UCSD-AML1 (cell line): ENCODE measurements at regions not wholly inside any gene's neighbourhood (a gene's known extent, or its start where the extent isn't known, plus 50 kb on each side); places are given as distances from the start of the nearest gene placed in this dataset.
A peak's percentile ranks its signal among the peaks of the same experiment; 100 is the strongest.
"Not testable (repeated sequence)": the region's sequence is repeated elsewhere in the genome, so short reads cannot be mapped to it uniquely, and the experiment has no call there.

Source experiments
- DNase-seq: peaks from one replicate; lab custom pipeline; 2025; ENCODE audit not compliant: unreplicated experiment; lab: John Stamatoyannopoulos, UW

- no peak for DNase-seq
Measured at GRCh38 chr20:19024296-19025035, 188.0 kb upstream of the SLC24A3 start.

- no peak for DNase-seq
Measured at GRCh38 chr20:19025430-19026120, 186.9 kb upstream of the SLC24A3 start.

GRCh38 chr20:19026121-19026878 lies 186.1 kb upstream of the SLC24A3 start:
- DNase-seq = no peak

GRCh38 chr20:19026901-19027644 lies 185.4 kb upstream of the SLC24A3 start:
- DNase-seq = no peak

- no peak for DNase-seq
Measured at GRCh38 chr20:19027971-19028370, 184.5 kb upstream of the SLC24A3 start.

- DNase-seq = no peak
Measured at GRCh38 chr20:19041787-19042186, 170.7 kb upstream of the SLC24A3 start.

GRCh38 chr20:19045371-19045770 lies 167.1 kb upstream of the SLC24A3 start:
- DNase-seq = no peak

- peak; percentile 36 for DNase-seq
Measured at GRCh38 chr20:19047040-19047950, 165.1 kb upstream of the SLC24A3 start.

GRCh38 chr20:19047951-19048296 lies 164.5 kb upstream of the SLC24A3 start:
- no peak for DNase-seq

GRCh38 chr20:19048995-19049501 lies 163.4 kb upstream of the SLC24A3 start:
- no peak for DNase-seq

- DNase-seq = no peak
Measured at GRCh38 chr20:19049514-19049913, 162.9 kb upstream of the SLC24A3 start.

- DNase-seq = no peak
Measured at GRCh38 chr20:19056909-19057308, 155.5 kb upstream of the SLC24A3 start.

GRCh38 chr20:19064788-19065187 lies 147.7 kb upstream of the SLC24A3 start:
- DNase-seq = not testable (repeated sequence)

- no peak for DNase-seq
Measured at GRCh38 chr20:19067986-19068385, 144.5 kb upstream of the SLC24A3 start.

- no peak for DNase-seq
Measured at GRCh38 chr20:19070026-19070425, 142.4 kb upstream of the SLC24A3 start.

GRCh38 chr20:19070681-19071445 lies 141.6 kb upstream of the SLC24A3 start:
- DNase-seq = no peak

- DNase-seq = no peak
Measured at GRCh38 chr20:19071446-19071725, 141.1 kb upstream of the SLC24A3 start.

- no peak for DNase-seq
Measured at GRCh38 chr20:19071902-19072498, 140.4 kb upstream of the SLC24A3 start.

- no peak for DNase-seq
Measured at GRCh38 chr20:19072988-19073387, 139.5 kb upstream of the SLC24A3 start.
